Cardiac fibroblast (primary cell): ENCODE measurements at regions not wholly inside any gene's neighbourhood (a gene's known extent, or its start where the extent isn't known, plus 50 kb on each side); places are given as distances from the start of the nearest gene placed in this dataset.

Experiments
- DNase-seq, 2 donors: peaks; one replicate each; pipeline versions ENCODE4 v3.0.0 to v3.0.0-alpha.2; 2010; ENCODE audit warnings: low read depth in 2 of 2
- H3K4me3 ChIP-seq, 2 donors: replicated peaks in 1 of 2; 1 replicate in 1 of 2; 2 replicates in 1 of 2; pipeline ENCODE4 v1.5.1; 2011; ENCODE audit warnings: low read depth in 2 of 2, low read length in 2 of 2, mild to moderate bottlenecking in 2 of 2, moderate library complexity in 1 of 2
- CTCF ChIP-seq: IDR thresholded peaks from one replicate; pipeline ENCODE4 v1.5.1; 2011; ENCODE audit warnings: low read depth, mild to moderate bottlenecking, low read length, inconsistent platforms

GRCh38 chr12:14262771-14263511 lies 102.5 kb upstream of the ATF7IP start:
- H3K4me3 ChIP-seq, result no peak overlapping the region
- DNase-seq, result no peak
- TF ChIP-seq CTCF, result no peak

- no peak for DNase-seq
- TF ChIP-seq CTCF, result no peak
Measured at GRCh38 chr12:14263742-14264141, 101.7 kb upstream of the ATF7IP start.

GRCh38 chr12:14264316-14264715 lies 101.2 kb upstream of the ATF7IP start:
- TF ChIP-seq CTCF, result no peak
- H3K4me3 ChIP-seq, result no peak overlapping the region
- peak; percentile 26 to 55 for DNase-seq

More at GRCh38 chr12:14263742-14264141, 101.7 kb upstream of the ATF7IP start:
- no peak overlapping the region for H3K4me3 ChIP-seq

- DNase-seq, result no peak
- TF ChIP-seq CTCF, result no peak
- H3K4me3 ChIP-seq, result no peak overlapping the region
Measured at GRCh38 chr12:14264778-14265177, 100.7 kb upstream of the ATF7IP start.

- no peak overlapping the region for H3K4me3 ChIP-seq
- DNase-seq, result no peak
- TF ChIP-seq CTCF, result no peak
Measured at GRCh38 chr12:14268120-14268515, 97.4 kb upstream of the ATF7IP start.

GRCh38 chr12:14270392-14270791 lies 95.1 kb upstream of the ATF7IP start:
- no peak for TF ChIP-seq CTCF
- DNase-seq, result no peak
- no peak overlapping the region for H3K4me3 ChIP-seq
